Keratinocyte (primary cell): ENCODE measurements at regions not wholly inside any gene's neighbourhood (a gene's known extent, or its start where the extent isn't known, plus 50 kb on each side); places are given as distances from the start of the nearest gene placed in this dataset.

Experiments
- DNase-seq: peaks from one replicate; pipeline ENCODE4 v3.0.0-alpha.2; 2011; ENCODE audit warnings: low read depth, missing footprints, low spot score
- FAIRE-seq: peaks from 2 replicates; lab custom pipeline; 2011; peaks lifted over from hg19 to GRCh38; lab: Jason Lieb, UNC
- H2AFZ ChIP-seq: 2 replicates; pipeline ENCODE4 v1.6.0; 2012; ENCODE audit warnings: low read length, control low read depth, inconsistent platforms; ENCODE audit not compliant: control insufficient read depth
- H3K27ac ChIP-seq: 2 replicates; pipeline ENCODE4 v1.5.1; 2011; ENCODE audit warnings: low read length; ENCODE audit not compliant: control insufficient read depth, insufficient read depth
- H3K27me3 ChIP-seq: 3 replicates; pipeline ENCODE4 v1.6.0; 2011; ENCODE audit warnings: low read length; ENCODE audit not compliant: control insufficient read depth, insufficient read depth; ENCODE audit errors: extremely low read depth
- H3K36me3 ChIP-seq, 2 experiments: 2 replicates in 1 of 2; 3 replicates in 1 of 2; pipeline ENCODE4 v1.5.1; 2011; ENCODE audit warnings: low read length in 2 of 2, mild to moderate bottlenecking in 1 of 2; ENCODE audit not compliant: control insufficient read depth in 2 of 2, insufficient read depth in 2 of 2; ENCODE audit errors: extremely low read depth in 1 of 2
- H3K4me1 ChIP-seq: 3 replicates; pipeline ENCODE4 v1.5.1; 2011; ENCODE audit warnings: low read length; ENCODE audit not compliant: control insufficient read depth, insufficient read depth; ENCODE audit errors: extremely low read depth
- H3K4me2 ChIP-seq: 3 replicates; pipeline ENCODE4 v1.6.0; 2011; ENCODE audit warnings: low read depth, low read length; ENCODE audit not compliant: control insufficient read depth, insufficient read depth; ENCODE audit errors: extremely low read depth
- H3K4me3 ChIP-seq, 3 experiments: fragments of 200-600 bp in 1 of 3; sonication (generic) in 1 of 3; 2 replicates in 2 of 3; 3 replicates in 1 of 3; pipeline ENCODE4 v1.5.1; 2011 to 2016; ENCODE audit warnings: low read length in 3 of 3, mild to moderate bottlenecking in 3 of 3, control low read depth in 2 of 3, inconsistent platforms in 1 of 3, low read depth in 1 of 3, mixed read lengths in 1 of 3, mixed run types in 1 of 3, moderate library complexity in 1 of 3; ENCODE audit not compliant: control insufficient read depth in 2 of 3, insufficient read depth in 2 of 3; ENCODE audit errors: extremely low read depth in 1 of 3
- H3K79me2 ChIP-seq: 2 replicates; pipeline ENCODE4 v1.6.0; 2012; ENCODE audit warnings: low read length; ENCODE audit not compliant: control insufficient read depth, insufficient read depth
- H3K9ac ChIP-seq: 3 replicates; pipeline ENCODE4 v1.6.0; 2011; ENCODE audit warnings: low read length; ENCODE audit not compliant: control insufficient read depth, insufficient read depth; ENCODE audit errors: extremely low read depth
- H3K9me1 ChIP-seq: 3 replicates; pipeline ENCODE4 v1.6.0; 2011; ENCODE audit warnings: low read length; ENCODE audit not compliant: control insufficient read depth, insufficient read depth; ENCODE audit errors: extremely low read depth
- H3K9me3 ChIP-seq: 2 replicates; pipeline ENCODE4 v1.5.1; 2012; ENCODE audit warnings: low read depth, low read length; ENCODE audit not compliant: control insufficient read depth
- H4K20me1 ChIP-seq: 3 replicates; pipeline ENCODE4 v1.6.0; 2011; ENCODE audit warnings: low read length; ENCODE audit not compliant: control insufficient read depth, insufficient read depth; ENCODE audit errors: extremely low read depth
- EZH2 ChIP-seq: IDR thresholded peaks from one replicate; pipeline ENCODE4 v1.6.1; 2012; ENCODE audit warnings: inconsistent platforms, mild to moderate bottlenecking, low read length, moderate library complexity
- dilution Hi-C: fragments of 300-500 bp; cut with MboI; formaldehyde crosslinking; loops from one replicate; pipeline ENCODE4 v1.7.0; 2020; ENCODE audit warnings: low sequenced_read_pairs; ENCODE audit not compliant: extremely low pct_ligation_motif_present
- TF ChIP-seq, protein P1 (sequence below), 3 experiments: IDR thresholded peaks in 1 of 3; conservative IDR thresholded peaks in 1 of 3; optimal IDR thresholded peaks in 1 of 3; 2 replicates in 2 of 3; 3 replicates in 1 of 3; pipeline versions ENCODE3 to v1.5.1; 2011; ENCODE audit warnings: low read length in 3 of 3, mild to moderate bottlenecking in 3 of 3, moderate library complexity in 2 of 3, control low read depth in 1 of 3, inconsistent platforms in 1 of 3; ENCODE audit not compliant: insufficient read depth in 2 of 3; ENCODE audit errors: extremely low read depth in 1 of 3

DNA sequence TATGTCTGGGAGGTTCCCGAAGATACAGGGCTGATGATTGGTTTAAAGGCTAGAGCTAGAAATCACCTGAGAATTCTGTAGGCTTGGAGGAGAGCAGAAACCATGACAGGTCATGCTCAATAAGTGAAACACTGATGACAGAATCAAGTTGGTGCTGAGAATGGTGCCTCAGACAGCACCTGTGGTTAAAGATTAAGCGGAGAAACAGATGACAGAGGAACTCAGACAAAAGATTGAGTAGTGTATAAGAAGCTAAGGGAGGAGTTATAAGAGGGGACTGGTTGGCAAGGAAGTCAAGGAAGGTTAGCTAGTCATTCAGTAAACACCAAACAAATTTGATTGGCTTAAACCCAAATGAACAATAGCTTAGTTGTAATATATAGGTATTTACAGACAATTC, 385.4 kb upstream of the CNKSR2 start:
- Histone ChIP-seq H3K27ac (no peak overlapping the region), H3K9ac (no peak overlapping the region), H3K27me3 (no peaks in the 10 kb centered on the region), H3K4me1 (no peaks in the 10 kb centered on the region), H3K4me2 (no peak overlapping the region), H4K20me1 (no peaks in the 10 kb centered on the region), H3K4me3 (no peak overlapping the region), H3K9me3 (peaks cover 2% of the 10 kb centered on the region), H2AFZ (no peak overlapping the region), H3K36me3 (no peaks in the 10 kb centered on the region), H3K9me1 (no peaks in the 10 kb centered on the region), H3K79me2 (no peaks in the 10 kb centered on the region)
- DNase-seq (no peak), FAIRE-seq (no peak)
- dilution Hi-C loops: no loop called here
- TF ChIP-seq, protein P1, sequence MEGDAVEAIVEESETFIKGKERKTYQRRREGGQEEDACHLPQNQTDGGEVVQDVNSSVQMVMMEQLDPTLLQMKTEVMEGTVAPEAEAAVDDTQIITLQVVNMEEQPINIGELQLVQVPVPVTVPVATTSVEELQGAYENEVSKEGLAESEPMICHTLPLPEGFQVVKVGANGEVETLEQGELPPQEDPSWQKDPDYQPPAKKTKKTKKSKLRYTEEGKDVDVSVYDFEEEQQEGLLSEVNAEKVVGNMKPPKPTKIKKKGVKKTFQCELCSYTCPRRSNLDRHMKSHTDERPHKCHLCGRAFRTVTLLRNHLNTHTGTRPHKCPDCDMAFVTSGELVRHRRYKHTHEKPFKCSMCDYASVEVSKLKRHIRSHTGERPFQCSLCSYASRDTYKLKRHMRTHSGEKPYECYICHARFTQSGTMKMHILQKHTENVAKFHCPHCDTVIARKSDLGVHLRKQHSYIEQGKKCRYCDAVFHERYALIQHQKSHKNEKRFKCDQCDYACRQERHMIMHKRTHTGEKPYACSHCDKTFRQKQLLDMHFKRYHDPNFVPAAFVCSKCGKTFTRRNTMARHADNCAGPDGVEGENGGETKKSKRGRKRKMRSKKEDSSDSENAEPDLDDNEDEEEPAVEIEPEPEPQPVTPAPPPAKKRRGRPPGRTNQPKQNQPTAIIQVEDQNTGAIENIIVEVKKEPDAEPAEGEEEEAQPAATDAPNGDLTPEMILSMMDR (optimal IDR thresholded peaks at IDR 0.05 in 1 of 3, IDR thresholded peaks at IDR 0.05 in 1 of 3, conservative IDR thresholded peaks at IDR 0.05 in 1 of 3; ENCODE audit: extremely low read depth in 1 of 3, insufficient read depth in 2 of 3, low read length in 3 of 3): no peak
- no peak for TF ChIP-seq EZH2

DNA sequence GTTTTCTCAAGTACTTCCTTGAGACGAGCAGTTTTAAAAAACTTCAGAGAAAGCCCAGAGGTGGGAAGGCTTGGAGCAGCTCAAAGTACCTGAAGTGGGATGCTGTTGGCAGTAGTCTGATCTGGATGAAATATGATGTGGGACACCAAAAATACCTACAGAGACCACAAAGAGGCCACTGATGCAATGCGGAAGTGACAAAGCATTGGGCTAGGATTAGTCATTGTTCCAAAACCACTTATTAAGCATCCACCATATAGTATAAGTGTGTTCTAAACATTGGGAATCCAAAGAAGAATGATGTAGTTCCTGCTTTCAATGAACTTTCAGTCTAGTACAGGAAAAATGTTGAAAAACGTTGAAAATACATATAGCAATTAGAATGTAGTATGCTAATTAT, 386.1 kb upstream of the CNKSR2 start:
- H3K4me1 ChIP-seq: no peaks in the 10 kb centered on the region
- no peaks in the 10 kb centered on the region for H3K9me1 ChIP-seq
- H3K27me3 ChIP-seq: no peaks in the 10 kb centered on the region
- no peak overlapping the region for H3K4me3 ChIP-seq
- H3K9me3 ChIP-seq: peaks cover 2% of the 10 kb centered on the region
- no peak overlapping the region for H3K9ac ChIP-seq
- FAIRE-seq (no peak), DNase-seq (no peak)
- no peaks in the 10 kb centered on the region for H4K20me1 ChIP-seq
- no peaks in the 10 kb centered on the region for H3K79me2 ChIP-seq
- no peak overlapping the region for H2AFZ ChIP-seq
- H3K27ac ChIP-seq: no peak overlapping the region
- no peak overlapping the region for H3K4me2 ChIP-seq
- H3K36me3 ChIP-seq: no peaks in the 10 kb centered on the region
- dilution Hi-C loops: no loop called here
- TF ChIP-seq, protein P1 (optimal IDR thresholded peaks at IDR 0.05 in 1 of 3, IDR thresholded peaks at IDR 0.05 in 1 of 3, conservative IDR thresholded peaks at IDR 0.05 in 1 of 3; ENCODE audit: extremely low read depth in 1 of 3, insufficient read depth in 2 of 3, low read length in 3 of 3): no peak
- TF ChIP-seq EZH2: no peak
